PFSK-1 (cell line): ENCODE measurements at regions not wholly inside any gene's neighbourhood (a gene's known extent, or its start where the extent isn't known, plus 50 kb on each side); places are given as distances from the start of the nearest gene placed in this dataset.

ENCODE experiments used
- POLR2AphosphoS5 ChIP-seq: IDR thresholded peaks from 2 replicates; pipeline ENCODE4 v1.6.1; 2012; ENCODE audit warnings: low read depth, mild to moderate bottlenecking, control low read depth, low read length, moderate library complexity
- SIN3A ChIP-seq: IDR thresholded peaks from 2 replicates; pipeline ENCODE4 v1.6.1; 2012; ENCODE audit warnings: mild to moderate bottlenecking, low read length, moderate library complexity, borderline replicate concordance; ENCODE audit not compliant: insufficient read depth

DNA sequence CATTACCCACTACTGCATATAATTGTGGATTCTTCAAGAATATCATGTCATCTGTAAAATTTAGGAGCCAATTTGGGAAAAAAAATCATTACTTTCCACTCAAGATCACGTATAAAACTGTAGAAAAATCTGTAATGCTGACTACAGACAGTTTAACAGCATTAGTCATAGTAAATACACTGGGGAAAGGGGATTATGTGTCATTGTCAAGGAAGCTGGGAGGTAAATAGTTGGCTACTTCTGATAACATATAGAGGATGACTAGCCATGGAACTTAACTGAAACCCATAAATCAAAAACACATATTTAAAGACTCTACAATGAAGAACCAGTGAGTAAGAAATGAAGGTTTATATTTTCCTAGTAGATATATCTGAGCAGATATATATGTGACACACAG is 1666.4 kb upstream of the IGFBP7 start:
- TF ChIP-seq POLR2AphosphoS5 (no peak), SIN3A (no peak)
